ENCODE measurements at regions not wholly inside any gene's neighbourhood (a gene's known extent, or its start where the extent isn't known, plus 50 kb on each side); places are given as distances from the start of the nearest gene placed in this dataset.

- DNase-seq (ENCODE audit: low read depth in 1 of 2, low spot score in 2 of 2), result no peak
- Histone ChIP-seq H3K9me3 (replicated peaks) (peaks cover 5% of the 10 kb centered on the region; the same call in 1 of the 2 replicates), H3K4me3 (no peak overlapping the region), H3K36me3 (no peaks in the 10 kb centered on the region), H3K27me3 (replicated peaks) (no peaks in the 10 kb centered on the region), H3K27ac (no peak overlapping the region), H3K4me1 (replicated peaks) (no peaks in the 10 kb centered on the region)
Observed at GRCh38 chr10:10317151-10317550, 700.5 kb upstream of the CELF2 start.

DNA sequence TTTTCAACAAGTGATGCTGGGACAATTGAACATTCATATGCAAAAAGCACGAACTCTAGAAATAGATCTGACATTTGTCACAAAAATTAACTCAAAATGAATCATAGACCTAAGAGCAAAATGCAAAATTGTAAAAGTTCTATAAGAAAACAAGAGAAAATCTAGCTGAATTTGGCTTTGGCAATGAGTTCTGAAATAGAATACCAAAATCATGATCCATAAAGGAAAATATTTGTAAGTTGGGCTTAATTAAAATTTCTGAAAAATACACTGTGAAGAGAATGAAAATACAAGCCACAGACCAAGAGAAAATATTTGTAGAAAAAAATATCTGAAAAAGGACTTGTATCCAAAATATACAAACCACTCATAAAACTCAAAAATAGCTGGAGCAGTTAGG, 698.8 kb upstream of the CELF2 start:
- no peaks in the 10 kb centered on the region for H3K27me3 ChIP-seq (replicated peaks)
- peaks cover 10% of the 10 kb centered on the region for H3K9me3 ChIP-seq (replicated peaks)
- no peaks in the 10 kb centered on the region for H3K36me3 ChIP-seq
- H3K4me1 ChIP-seq (replicated peaks), result no peaks in the 10 kb centered on the region
- H3K27ac ChIP-seq, result no peak overlapping the region
- no peak overlapping the region for H3K4me3 ChIP-seq
- DNase-seq (ENCODE audit: low read depth in 1 of 2, low spot score in 2 of 2), result no peak

- no peaks in the 10 kb centered on the region for H3K27me3 ChIP-seq (replicated peaks)
- no peaks in the 10 kb centered on the region for H3K4me1 ChIP-seq (replicated peaks)
- no peak for DNase-seq (ENCODE audit: low read depth in 1 of 2, low spot score in 2 of 2)
- H3K27ac ChIP-seq, result no peak overlapping the region
- H3K4me3 ChIP-seq, result no peak overlapping the region
- no peaks in the 10 kb centered on the region for H3K36me3 ChIP-seq
- peaks cover 14% of the 10 kb centered on the region for H3K9me3 ChIP-seq (replicated peaks)
Observed at GRCh38 chr10:10320956-10321355, 696.7 kb upstream of the CELF2 start.

- Histone ChIP-seq H3K27me3 (replicated peaks) (no peaks in the 10 kb centered on the region), H3K27ac (no peak overlapping the region), H3K4me3 (no peak overlapping the region), H3K36me3 (no peaks in the 10 kb centered on the region), H3K9me3 (replicated peaks) (peaks cover 11% of the 10 kb centered on the region), H3K4me1 (replicated peaks) (no peaks in the 10 kb centered on the region)
- no peak for DNase-seq (ENCODE audit: low read depth in 1 of 2, low spot score in 2 of 2)
Observed at GRCh38 chr10:10326116-10326515, 691.6 kb upstream of the CELF2 start.

GRCh38 chr10:10327934-10328333, 689.7 kb upstream of the CELF2 start:
- Histone ChIP-seq H3K27ac (no peak overlapping the region), H3K9me3 (replicated peaks) (peaks cover 9% of the 10 kb centered on the region), H3K27me3 (replicated peaks) (no peaks in the 10 kb centered on the region), H3K4me1 (replicated peaks) (no peaks in the 10 kb centered on the region), H3K36me3 (no peaks in the 10 kb centered on the region), H3K4me3 (no peak overlapping the region)
- no peak for DNase-seq (ENCODE audit: low read depth in 1 of 2, low spot score in 2 of 2)

- DNase-seq (ENCODE audit: low read depth in 1 of 2, low spot score in 2 of 2), result no peak
- Histone ChIP-seq H3K9me3 (replicated peaks) (no peaks in the 10 kb centered on the region; the same call in 1 of the 2 replicates), H3K27ac (no peak overlapping the region), H3K36me3 (no peaks in the 10 kb centered on the region), H3K27me3 (replicated peaks) (no peaks in the 10 kb centered on the region), H3K4me3 (no peak overlapping the region), H3K4me1 (replicated peaks) (no peaks in the 10 kb centered on the region)
Observed at GRCh38 chr10:10330418-10330817, 687.3 kb upstream of the CELF2 start.

DNA sequence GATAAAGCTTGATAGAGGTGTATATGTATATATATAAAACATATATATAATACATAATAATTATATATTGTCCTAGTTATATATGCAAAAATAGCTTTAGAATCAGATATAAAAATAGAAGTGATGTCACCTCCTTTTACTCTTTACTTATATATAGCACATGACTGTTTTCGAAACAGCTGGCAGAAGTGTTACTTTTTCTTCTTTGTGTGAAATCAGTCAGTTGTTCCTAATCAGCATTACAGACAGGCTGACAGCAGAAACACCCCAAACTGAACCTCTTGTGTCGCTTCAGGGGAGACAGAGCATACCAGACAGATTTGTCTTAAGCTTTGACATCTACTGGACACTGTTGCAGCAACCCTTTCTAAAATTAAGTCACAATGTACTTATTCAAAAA, 684.9 kb upstream of the CELF2 start:
- H3K4me1 ChIP-seq (replicated peaks), result no peaks in the 10 kb centered on the region
- H3K36me3 ChIP-seq, result no peaks in the 10 kb centered on the region
- H3K27me3 ChIP-seq (replicated peaks), result no peaks in the 10 kb centered on the region
- no peak overlapping the region for H3K27ac ChIP-seq
- no peak overlapping the region for H3K4me3 ChIP-seq
- DNase-seq (ENCODE audit: low read depth in 1 of 2, low spot score in 2 of 2), result no peak
- H3K9me3 ChIP-seq (replicated peaks), result no peaks in the 10 kb centered on the region

GRCh38 chr10:10333622-10334021, 684.0 kb upstream of the CELF2 start:
- Histone ChIP-seq H3K27me3 (replicated peaks) (no peaks in the 10 kb centered on the region), H3K4me1 (replicated peaks) (no peaks in the 10 kb centered on the region), H3K4me3 (no peak overlapping the region), H3K9me3 (replicated peaks) (no peaks in the 10 kb centered on the region), H3K27ac (no peak overlapping the region), H3K36me3 (no peaks in the 10 kb centered on the region)
- DNase-seq (ENCODE audit: low read depth in 1 of 2, low spot score in 2 of 2), result no peak

- no peak for DNase-seq (ENCODE audit: low read depth in 1 of 2, low spot score in 2 of 2)
- Histone ChIP-seq H3K27ac (no peak overlapping the region), H3K27me3 (replicated peaks) (no peaks in the 10 kb centered on the region), H3K4me1 (replicated peaks) (no peaks in the 10 kb centered on the region), H3K36me3 (no peaks in the 10 kb centered on the region), H3K9me3 (replicated peaks) (peaks cover 3% of the 10 kb centered on the region; the same call in 1 of the 2 replicates), H3K4me3 (no peak overlapping the region)
Observed at GRCh38 chr10:10338339-10338738, 679.3 kb upstream of the CELF2 start.

- Histone ChIP-seq H3K36me3 (no peaks in the 10 kb centered on the region), H3K27ac (no peak overlapping the region), H3K4me1 (replicated peaks) (no peaks in the 10 kb centered on the region), H3K9me3 (replicated peaks) (peaks cover 1% of the 10 kb centered on the region; the same call in 1 of the 2 replicates), H3K27me3 (replicated peaks) (no peaks in the 10 kb centered on the region), H3K4me3 (no peak overlapping the region)
- DNase-seq (ENCODE audit: low read depth in 1 of 2, low spot score in 2 of 2), result no peak
Observed at GRCh38 chr10:10346390-10347150, 671.1 kb upstream of the CELF2 start.

- no peaks in the 10 kb centered on the region for H3K9me3 ChIP-seq (replicated peaks)
- no peaks in the 10 kb centered on the region for H3K27me3 ChIP-seq (replicated peaks)
- no peak overlapping the region for H3K4me3 ChIP-seq
- no peaks in the 10 kb centered on the region for H3K4me1 ChIP-seq (replicated peaks)
- H3K36me3 ChIP-seq, result no peaks in the 10 kb centered on the region
- DNase-seq (ENCODE audit: low read depth in 1 of 2, low spot score in 2 of 2), result no peak
- H3K27ac ChIP-seq, result no peak overlapping the region
Observed at GRCh38 chr10:10350050-10350449, 667.6 kb upstream of the CELF2 start.

GRCh38 chr10:10351451-10351850, 666.2 kb upstream of the CELF2 start:
- Histone ChIP-seq H3K27ac (no peak overlapping the region), H3K4me3 (no peak overlapping the region), H3K36me3 (no peaks in the 10 kb centered on the region), H3K9me3 (replicated peaks) (no peaks in the 10 kb centered on the region), H3K4me1 (replicated peaks) (no peaks in the 10 kb centered on the region), H3K27me3 (replicated peaks) (no peaks in the 10 kb centered on the region)
- no peak for DNase-seq (ENCODE audit: low read depth in 1 of 2, low spot score in 2 of 2)

- H3K27me3 ChIP-seq (replicated peaks), result no peaks in the 10 kb centered on the region
- H3K27ac ChIP-seq, result no peak overlapping the region
- no peak for DNase-seq (ENCODE audit: low read depth in 1 of 2, low spot score in 2 of 2)
- no peaks in the 10 kb centered on the region for H3K36me3 ChIP-seq
- no peaks in the 10 kb centered on the region for H3K4me1 ChIP-seq (replicated peaks)
- H3K4me3 ChIP-seq, result no peak overlapping the region
- H3K9me3 ChIP-seq (replicated peaks), result no peaks in the 10 kb centered on the region; the same call in 1 of the 2 replicates
Observed at GRCh38 chr10:10353326-10353868, 664.3 kb upstream of the CELF2 start.

DNA sequence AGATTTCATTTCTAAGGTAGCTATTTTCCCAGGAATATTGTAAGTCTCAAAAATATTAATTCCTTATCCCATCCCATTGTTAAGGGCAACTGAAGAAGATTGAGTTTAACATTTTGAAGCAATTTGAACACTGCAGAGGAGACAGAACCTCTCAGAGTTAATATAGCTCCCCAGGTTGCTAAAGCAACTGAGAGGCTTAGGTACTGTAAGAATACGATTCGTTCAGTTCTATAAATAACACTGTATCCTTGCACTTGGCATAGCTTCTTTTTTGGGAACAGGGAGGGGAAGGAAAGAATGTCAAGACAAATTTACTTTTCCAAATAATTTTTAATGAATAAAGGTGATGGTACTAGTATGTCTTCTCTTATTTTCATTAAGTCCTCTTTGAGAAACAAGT, 658.4 kb upstream of the CELF2 start:
- Histone ChIP-seq H3K9me3 (replicated peaks) (peaks cover 4% of the 10 kb centered on the region; the same call in 1 of the 2 replicates), H3K36me3 (no peaks in the 10 kb centered on the region), H3K27me3 (replicated peaks) (no peaks in the 10 kb centered on the region), H3K4me1 (replicated peaks) (no peaks in the 10 kb centered on the region), H3K4me3 (no peak overlapping the region), H3K27ac (no peak overlapping the region)
- DNase-seq (ENCODE audit: low read depth in 1 of 2, low spot score in 2 of 2), result no peak
